ENCODE measurements at regions not wholly inside any gene's neighbourhood (a gene's known extent, or its start where the extent isn't known, plus 50 kb on each side); places are given as distances from the start of the nearest gene placed in this dataset.

DNA sequence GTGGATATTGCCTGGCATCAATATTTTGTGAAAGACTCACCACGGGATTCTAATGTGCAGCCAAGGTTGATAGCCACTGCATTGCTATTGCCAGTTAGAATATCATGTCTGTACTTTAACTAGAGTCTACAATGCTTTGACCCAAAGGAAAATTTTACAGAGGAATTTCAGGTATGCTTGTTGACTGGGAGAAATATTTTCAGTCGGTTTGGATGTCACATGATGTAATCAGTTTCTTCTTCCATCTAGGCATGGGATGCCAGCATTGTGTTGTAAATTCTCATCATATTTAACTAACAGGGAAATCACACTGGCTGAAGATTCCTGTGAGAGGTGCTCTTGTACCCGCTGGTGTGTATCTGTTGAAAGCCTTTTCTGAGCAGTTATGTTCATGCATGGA lies 508.9 kb upstream of the ADAMTS9 start:
- TF ChIP-seq EZH2 (IDR thresholded peaks at IDR 0.05; ENCODE audit: low read depth, unreplicated experiment) (no peak), EZH2phosphoT487 (IDR thresholded peaks at IDR 0.05; ENCODE audit: unreplicated experiment) (no peak), POLR2AphosphoS5 (IDR thresholded peaks at IDR 0.05; ENCODE audit: low read depth) (no peak), CREB1 (CRISPR knock-in tag; IDR thresholded peaks at IDR 0.05; ENCODE audit: low read depth) (no peak), JUNB (IDR thresholded peaks at IDR 0.05; ENCODE audit: unreplicated experiment) (no peak), ZNF114 (CRISPR knock-in tag; IDR thresholded peaks at IDR 0.05) (no peak)
- TF ChIP-seq, protein P1, sequence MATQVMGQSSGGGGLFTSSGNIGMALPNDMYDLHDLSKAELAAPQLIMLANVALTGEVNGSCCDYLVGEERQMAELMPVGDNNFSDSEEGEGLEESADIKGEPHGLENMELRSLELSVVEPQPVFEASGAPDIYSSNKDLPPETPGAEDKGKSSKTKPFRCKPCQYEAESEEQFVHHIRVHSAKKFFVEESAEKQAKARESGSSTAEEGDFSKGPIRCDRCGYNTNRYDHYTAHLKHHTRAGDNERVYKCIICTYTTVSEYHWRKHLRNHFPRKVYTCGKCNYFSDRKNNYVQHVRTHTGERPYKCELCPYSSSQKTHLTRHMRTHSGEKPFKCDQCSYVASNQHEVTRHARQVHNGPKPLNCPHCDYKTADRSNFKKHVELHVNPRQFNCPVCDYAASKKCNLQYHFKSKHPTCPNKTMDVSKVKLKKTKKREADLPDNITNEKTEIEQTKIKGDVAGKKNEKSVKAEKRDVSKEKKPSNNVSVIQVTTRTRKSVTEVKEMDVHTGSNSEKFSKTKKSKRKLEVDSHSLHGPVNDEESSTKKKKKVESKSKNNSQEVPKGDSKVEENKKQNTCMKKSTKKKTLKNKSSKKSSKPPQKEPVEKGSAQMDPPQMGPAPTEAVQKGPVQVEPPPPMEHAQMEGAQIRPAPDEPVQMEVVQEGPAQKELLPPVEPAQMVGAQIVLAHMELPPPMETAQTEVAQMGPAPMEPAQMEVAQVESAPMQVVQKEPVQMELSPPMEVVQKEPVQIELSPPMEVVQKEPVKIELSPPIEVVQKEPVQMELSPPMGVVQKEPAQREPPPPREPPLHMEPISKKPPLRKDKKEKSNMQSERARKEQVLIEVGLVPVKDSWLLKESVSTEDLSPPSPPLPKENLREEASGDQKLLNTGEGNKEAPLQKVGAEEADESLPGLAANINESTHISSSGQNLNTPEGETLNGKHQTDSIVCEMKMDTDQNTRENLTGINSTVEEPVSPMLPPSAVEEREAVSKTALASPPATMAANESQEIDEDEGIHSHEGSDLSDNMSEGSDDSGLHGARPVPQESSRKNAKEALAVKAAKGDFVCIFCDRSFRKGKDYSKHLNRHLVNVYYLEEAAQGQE (IDR thresholded peaks at IDR 0.05; ENCODE audit: unreplicated experiment): no peak
- TF ChIP-seq, protein P2, sequence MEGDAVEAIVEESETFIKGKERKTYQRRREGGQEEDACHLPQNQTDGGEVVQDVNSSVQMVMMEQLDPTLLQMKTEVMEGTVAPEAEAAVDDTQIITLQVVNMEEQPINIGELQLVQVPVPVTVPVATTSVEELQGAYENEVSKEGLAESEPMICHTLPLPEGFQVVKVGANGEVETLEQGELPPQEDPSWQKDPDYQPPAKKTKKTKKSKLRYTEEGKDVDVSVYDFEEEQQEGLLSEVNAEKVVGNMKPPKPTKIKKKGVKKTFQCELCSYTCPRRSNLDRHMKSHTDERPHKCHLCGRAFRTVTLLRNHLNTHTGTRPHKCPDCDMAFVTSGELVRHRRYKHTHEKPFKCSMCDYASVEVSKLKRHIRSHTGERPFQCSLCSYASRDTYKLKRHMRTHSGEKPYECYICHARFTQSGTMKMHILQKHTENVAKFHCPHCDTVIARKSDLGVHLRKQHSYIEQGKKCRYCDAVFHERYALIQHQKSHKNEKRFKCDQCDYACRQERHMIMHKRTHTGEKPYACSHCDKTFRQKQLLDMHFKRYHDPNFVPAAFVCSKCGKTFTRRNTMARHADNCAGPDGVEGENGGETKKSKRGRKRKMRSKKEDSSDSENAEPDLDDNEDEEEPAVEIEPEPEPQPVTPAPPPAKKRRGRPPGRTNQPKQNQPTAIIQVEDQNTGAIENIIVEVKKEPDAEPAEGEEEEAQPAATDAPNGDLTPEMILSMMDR (conservative IDR thresholded peaks at IDR 0.05; ENCODE audit: low read depth in 2 of 2): no peak
- TF ChIP-seq, protein P3, sequence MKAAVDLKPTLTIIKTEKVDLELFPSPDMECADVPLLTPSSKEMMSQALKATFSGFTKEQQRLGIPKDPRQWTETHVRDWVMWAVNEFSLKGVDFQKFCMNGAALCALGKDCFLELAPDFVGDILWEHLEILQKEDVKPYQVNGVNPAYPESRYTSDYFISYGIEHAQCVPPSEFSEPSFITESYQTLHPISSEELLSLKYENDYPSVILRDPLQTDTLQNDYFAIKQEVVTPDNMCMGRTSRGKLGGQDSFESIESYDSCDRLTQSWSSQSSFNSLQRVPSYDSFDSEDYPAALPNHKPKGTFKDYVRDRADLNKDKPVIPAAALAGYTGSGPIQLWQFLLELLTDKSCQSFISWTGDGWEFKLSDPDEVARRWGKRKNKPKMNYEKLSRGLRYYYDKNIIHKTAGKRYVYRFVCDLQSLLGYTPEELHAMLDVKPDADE (IDR thresholded peaks at IDR 0.05): no peak
